ENCODE measurements at regions not wholly inside any gene's neighbourhood (a gene's known extent, or its start where the extent isn't known, plus 50 kb on each side); places are given as distances from the start of the nearest gene placed in this dataset.

GRCh38 chr18:55778788-55779690 lies 191.0 kb upstream of the TCF4 start:
- H3K36me3 Mint-ChIP-seq (ENCODE audit: low read depth): no peaks in the 10 kb centered on the region
- H3K4me3 Mint-ChIP-seq: peak overlapping the region; percentile 16
- H3K27ac Mint-ChIP-seq: no peak overlapping the region
- H3K4me1 Mint-ChIP-seq: peaks cover 6% of the 10 kb centered on the region
- intact Hi-C loops (cut with micrococcal nuclease): no loop called here
- no peak for DNase-seq
- no peaks in the 10 kb centered on the region for H3K9me3 Mint-ChIP-seq
- peaks cover 53% of the 10 kb centered on the region for H3K27me3 Mint-ChIP-seq

GRCh38 chr18:55777666-55778304 lies 189.8 kb upstream of the TCF4 start:
- DNase-seq: no peak
- no peaks in the 10 kb centered on the region for H3K36me3 Mint-ChIP-seq (ENCODE audit: low read depth)
- H3K9me3 Mint-ChIP-seq: no peaks in the 10 kb centered on the region
- H3K27ac Mint-ChIP-seq: no peak overlapping the region
- H3K4me3 Mint-ChIP-seq: no peak overlapping the region
- H3K27me3 Mint-ChIP-seq: peaks cover 48% of the 10 kb centered on the region
- H3K4me1 Mint-ChIP-seq: peaks cover 6% of the 10 kb centered on the region
- intact Hi-C loops (cut with micrococcal nuclease): no loop called here

GRCh38 chr18:55775972-55776371 lies 188.0 kb upstream of the TCF4 start:
- Mint-ChIP-seq H3K4me3 (no peak overlapping the region), H3K9me3 (no peaks in the 10 kb centered on the region), H3K4me1 (peaks cover 6% of the 10 kb centered on the region), H3K27me3 (peaks cover 36% of the 10 kb centered on the region), H3K36me3 (ENCODE audit: low read depth) (no peaks in the 10 kb centered on the region), H3K27ac (no peak overlapping the region)
- intact Hi-C loops (cut with micrococcal nuclease): no loop called here
- DNase-seq: no peak

- Mint-ChIP-seq H3K4me1 (peaks cover 3% of the 10 kb centered on the region), H3K9me3 (no peaks in the 10 kb centered on the region), H3K4me3 (no peak overlapping the region), H3K27ac (no peak overlapping the region), H3K27me3 (peaks cover 25% of the 10 kb centered on the region), H3K36me3 (ENCODE audit: low read depth) (no peaks in the 10 kb centered on the region)
- intact Hi-C loops (cut with micrococcal nuclease): no loop called here
- DNase-seq: no peak
These were observed 186.5 kb upstream of the TCF4 start for GRCh38 chr18:55774505-55774904.

- no peaks in the 10 kb centered on the region for H3K36me3 Mint-ChIP-seq (ENCODE audit: low read depth)
- no peak overlapping the region for H3K4me3 Mint-ChIP-seq
- intact Hi-C loops (cut with micrococcal nuclease): no loop called here
- H3K27ac Mint-ChIP-seq: no peak overlapping the region
- no peaks in the 10 kb centered on the region for H3K9me3 Mint-ChIP-seq
- DNase-seq: no peak
- H3K27me3 Mint-ChIP-seq: no peaks in the 10 kb centered on the region
- H3K4me1 Mint-ChIP-seq: no peaks in the 10 kb centered on the region
These were observed 180.3 kb upstream of the TCF4 start for GRCh38 chr18:55768255-55768654.

GRCh38 chr18:55764386-55764785 lies 176.4 kb upstream of the TCF4 start:
- Mint-ChIP-seq H3K27ac (no peak overlapping the region), H3K9me3 (no peaks in the 10 kb centered on the region), H3K27me3 (no peaks in the 10 kb centered on the region), H3K4me3 (no peak overlapping the region), H3K36me3 (ENCODE audit: low read depth) (no peaks in the 10 kb centered on the region), H3K4me1 (no peaks in the 10 kb centered on the region)
- peak; percentile 18 for DNase-seq
- intact Hi-C loops (cut with micrococcal nuclease): no loop called here

GRCh38 chr18:55763805-55764204 lies 175.8 kb upstream of the TCF4 start:
- no peak overlapping the region for H3K27ac Mint-ChIP-seq
- no peaks in the 10 kb centered on the region for H3K4me1 Mint-ChIP-seq
- H3K9me3 Mint-ChIP-seq: no peaks in the 10 kb centered on the region
- peak; percentile 29 for DNase-seq
- no peaks in the 10 kb centered on the region for H3K36me3 Mint-ChIP-seq (ENCODE audit: low read depth)
- H3K27me3 Mint-ChIP-seq: no peaks in the 10 kb centered on the region
- intact Hi-C loops (cut with micrococcal nuclease): no loop called here
- no peak overlapping the region for H3K4me3 Mint-ChIP-seq

- no peaks in the 10 kb centered on the region for H3K27me3 Mint-ChIP-seq
- H3K9me3 Mint-ChIP-seq: no peaks in the 10 kb centered on the region
- no peaks in the 10 kb centered on the region for H3K36me3 Mint-ChIP-seq (ENCODE audit: low read depth)
- H3K4me3 Mint-ChIP-seq: no peak overlapping the region
- no peak overlapping the region for H3K27ac Mint-ChIP-seq
- peak; percentile 8 for DNase-seq
- intact Hi-C loops (cut with micrococcal nuclease): no loop called here
- H3K4me1 Mint-ChIP-seq: no peaks in the 10 kb centered on the region
These were observed 175.3 kb upstream of the TCF4 start for GRCh38 chr18:55763298-55763697.

- H3K4me3 Mint-ChIP-seq: no peak overlapping the region
- no peaks in the 10 kb centered on the region for H3K27me3 Mint-ChIP-seq
- no peak overlapping the region for H3K27ac Mint-ChIP-seq
- no peaks in the 10 kb centered on the region for H3K4me1 Mint-ChIP-seq
- peak; percentile 10 for DNase-seq
- intact Hi-C loops (cut with micrococcal nuclease): no loop called here
- H3K36me3 Mint-ChIP-seq (ENCODE audit: low read depth): no peaks in the 10 kb centered on the region
- H3K9me3 Mint-ChIP-seq: no peaks in the 10 kb centered on the region
These were observed 174.4 kb upstream of the TCF4 start for GRCh38 chr18:55762424-55762823.

- Mint-ChIP-seq H3K4me1 (no peaks in the 10 kb centered on the region), H3K36me3 (ENCODE audit: low read depth) (no peaks in the 10 kb centered on the region), H3K9me3 (no peaks in the 10 kb centered on the region), H3K27me3 (no peaks in the 10 kb centered on the region), H3K4me3 (no peak overlapping the region), H3K27ac (no peak overlapping the region)
- intact Hi-C loops (cut with micrococcal nuclease): no loop called here
- DNase-seq: no peak
These were observed 165.8 kb upstream of the TCF4 start for GRCh38 chr18:55753643-55754263.

- intact Hi-C loops (cut with micrococcal nuclease): no loop called here
- Mint-ChIP-seq H3K9me3 (no peaks in the 10 kb centered on the region), H3K4me1 (no peaks in the 10 kb centered on the region), H3K27ac (no peak overlapping the region), H3K4me3 (no peak overlapping the region), H3K36me3 (ENCODE audit: low read depth) (no peaks in the 10 kb centered on the region), H3K27me3 (no peaks in the 10 kb centered on the region)
- DNase-seq: no peak
These were observed 163.5 kb upstream of the TCF4 start for GRCh38 chr18:55751476-55751875.

GRCh38 chr18:55748227-55748738 lies 160.3 kb upstream of the TCF4 start:
- Mint-ChIP-seq H3K4me3 (no peak overlapping the region), H3K27ac (no peak overlapping the region), H3K36me3 (ENCODE audit: low read depth) (no peaks in the 10 kb centered on the region), H3K9me3 (no peaks in the 10 kb centered on the region), H3K4me1 (no peaks in the 10 kb centered on the region), H3K27me3 (no peaks in the 10 kb centered on the region)
- intact Hi-C loops (cut with micrococcal nuclease): no loop called here
- no peak for DNase-seq

GRCh38 chr18:55744206-55744605 lies 156.2 kb upstream of the TCF4 start:
- DNase-seq: no peak
- no peak overlapping the region for H3K27ac Mint-ChIP-seq
- no peaks in the 10 kb centered on the region for H3K4me1 Mint-ChIP-seq
- H3K36me3 Mint-ChIP-seq (ENCODE audit: low read depth): no peaks in the 10 kb centered on the region
- H3K4me3 Mint-ChIP-seq: no peak overlapping the region
- intact Hi-C loops (cut with micrococcal nuclease): no loop called here
- H3K9me3 Mint-ChIP-seq: no peaks in the 10 kb centered on the region
- H3K27me3 Mint-ChIP-seq: no peaks in the 10 kb centered on the region

GRCh38 chr18:55743736-55744135 lies 155.7 kb upstream of the TCF4 start:
- Mint-ChIP-seq H3K27me3 (no peaks in the 10 kb centered on the region), H3K4me1 (no peaks in the 10 kb centered on the region)
- intact Hi-C loops (cut with micrococcal nuclease): no loop called here

More at GRCh38 chr18:55743736-55744135, 155.7 kb upstream of the TCF4 start:
- no peak for DNase-seq
- no peaks in the 10 kb centered on the region for H3K9me3 Mint-ChIP-seq
- no peak overlapping the region for H3K4me3 Mint-ChIP-seq
- no peak overlapping the region for H3K27ac Mint-ChIP-seq
- H3K36me3 Mint-ChIP-seq (ENCODE audit: low read depth): no peaks in the 10 kb centered on the region

Data from activated CD4-positive, alpha-beta T cell treated with anti-CD3 and anti-CD28 coated beads, Interleukin-2, amount 10 ng/mL, durations not matched to agents 24 days and 14 days (primary cell).